HG03354 (cell line): ENCODE measurements at regions not wholly inside any gene's neighbourhood (a gene's known extent, or its start where the extent isn't known, plus 50 kb on each side); places are given as distances from the start of the nearest gene placed in this dataset.

Experiments used
- ATAC-seq: cut with Tn5 transposase; IDR thresholded peaks from one replicate; pipeline ENCODE4 v1.9.1; 2021; ENCODE audit warnings: mild to moderate bottlenecking; ENCODE audit not compliant: unreplicated experiment, poor library complexity, severe bottlenecking

DNA sequence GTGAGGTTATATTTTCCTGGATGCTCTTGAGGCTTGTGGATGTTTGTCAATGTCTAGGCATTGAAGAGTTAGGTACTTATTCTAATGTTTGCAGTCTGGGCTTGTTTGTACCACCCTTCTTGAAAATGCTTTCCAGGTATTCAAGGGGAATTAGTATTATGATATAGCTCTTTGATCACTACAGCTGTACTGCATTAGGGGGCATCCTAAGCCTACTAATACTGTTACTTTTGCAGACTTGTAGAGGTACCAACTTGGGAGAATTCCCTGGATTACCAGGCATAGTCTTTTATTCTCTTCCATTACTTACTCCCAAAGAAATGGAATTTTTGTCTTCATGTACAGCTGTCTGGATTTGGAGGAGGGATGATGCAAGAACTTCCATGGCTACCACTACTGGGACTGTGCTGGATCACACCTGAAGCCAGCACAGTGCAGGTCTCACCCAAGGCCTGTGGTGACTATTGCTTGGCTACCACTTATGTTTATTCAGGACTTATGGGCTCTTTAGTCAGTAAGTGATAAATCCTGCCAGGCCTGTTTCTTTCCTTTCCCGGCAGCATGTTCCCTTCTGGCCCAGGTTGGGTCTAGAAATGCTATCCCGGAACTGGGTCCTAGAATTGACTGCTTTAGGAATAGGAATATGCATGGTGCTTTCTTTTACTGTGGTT lies 402.9 kb downstream of the IL20RB start:
- no peak for ATAC-seq

DNA sequence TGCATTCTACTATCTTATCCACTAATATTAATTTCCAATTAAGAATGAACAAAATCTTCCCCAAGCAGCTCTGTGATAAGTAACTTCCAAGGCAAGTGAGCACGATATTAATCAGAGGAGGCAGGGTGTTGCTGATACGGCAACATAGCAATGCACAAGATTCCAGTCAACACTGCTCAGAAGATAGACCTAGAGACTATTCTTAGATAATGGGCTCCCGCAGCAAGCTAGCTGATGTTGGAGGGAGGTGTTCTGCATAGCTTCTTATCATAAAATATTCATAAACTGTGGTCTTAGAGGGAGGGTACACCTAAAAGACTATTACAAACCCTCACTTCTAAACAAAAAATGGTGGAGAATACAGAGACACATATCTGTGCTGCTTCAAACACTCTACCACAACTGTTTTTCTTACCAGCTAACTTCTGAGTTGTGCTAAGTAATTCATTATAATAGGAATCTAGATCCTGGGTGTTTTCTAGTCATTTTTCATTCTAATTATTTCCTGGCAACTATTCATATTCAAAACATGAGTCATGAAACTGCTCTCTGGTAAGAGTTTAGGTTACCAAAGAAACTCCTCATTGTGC lies 382.0 kb upstream of the SOX14 start:
- ATAC-seq = no peak

DNA sequence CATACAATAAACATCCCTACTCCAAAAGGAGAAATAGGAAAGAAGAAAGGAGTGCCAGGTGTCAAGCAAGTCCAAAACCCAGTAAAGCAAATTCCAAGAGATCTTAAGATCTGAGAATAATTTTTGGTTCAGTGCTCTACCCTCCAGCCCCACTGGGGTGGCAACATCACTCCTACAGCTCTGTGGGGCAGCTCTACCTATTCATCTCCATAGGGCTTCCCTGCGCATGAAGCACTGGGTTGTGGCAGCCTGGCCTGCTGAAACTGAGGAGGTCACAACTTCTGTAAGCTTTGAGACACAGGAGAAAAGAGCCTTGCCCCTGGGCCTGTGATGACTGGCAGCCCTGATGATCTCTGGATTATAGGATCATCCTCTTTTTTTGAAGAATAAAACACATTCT lies 378.2 kb upstream of the SOX14 start:
- no peak for ATAC-seq

DNA sequence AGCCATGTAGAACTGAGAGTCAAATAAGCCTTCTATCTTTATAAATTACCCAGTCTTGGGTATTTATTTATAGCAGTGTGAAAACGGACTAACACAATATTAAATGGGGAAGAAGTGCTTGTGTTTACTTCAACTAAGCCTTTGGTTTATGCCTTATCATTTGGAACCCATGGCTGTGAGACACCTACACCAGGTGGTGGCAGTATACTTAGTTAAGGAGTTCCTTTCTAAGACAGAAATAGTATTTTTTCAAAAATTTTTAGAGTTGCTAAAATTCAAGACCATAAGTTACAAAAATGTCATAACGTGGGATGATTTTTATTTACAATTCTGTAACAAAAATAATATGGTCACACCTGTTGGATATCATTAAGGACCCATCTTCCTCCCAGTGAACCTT lies 354.5 kb upstream of the SOX14 start:
- no peak for ATAC-seq

DNA sequence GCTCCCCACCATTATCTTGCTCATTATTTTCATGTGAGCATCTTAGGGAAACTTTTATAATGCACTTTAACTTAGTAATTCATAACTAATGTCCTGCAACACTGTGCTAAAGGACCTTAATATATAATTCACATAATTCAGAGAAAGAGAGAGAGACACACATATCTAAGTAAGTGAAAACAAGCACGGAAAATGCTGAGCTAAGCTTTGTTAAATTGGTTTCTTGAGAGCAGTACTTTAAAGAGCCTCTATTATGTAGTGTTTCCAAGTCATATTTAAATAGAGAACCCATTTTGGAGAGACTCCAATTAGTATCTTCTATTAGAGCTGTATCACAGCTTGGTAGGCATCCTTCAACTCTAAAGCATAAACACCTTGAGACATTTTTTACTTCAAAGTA lies 354.1 kb upstream of the SOX14 start:
- ATAC-seq = no peak

DNA sequence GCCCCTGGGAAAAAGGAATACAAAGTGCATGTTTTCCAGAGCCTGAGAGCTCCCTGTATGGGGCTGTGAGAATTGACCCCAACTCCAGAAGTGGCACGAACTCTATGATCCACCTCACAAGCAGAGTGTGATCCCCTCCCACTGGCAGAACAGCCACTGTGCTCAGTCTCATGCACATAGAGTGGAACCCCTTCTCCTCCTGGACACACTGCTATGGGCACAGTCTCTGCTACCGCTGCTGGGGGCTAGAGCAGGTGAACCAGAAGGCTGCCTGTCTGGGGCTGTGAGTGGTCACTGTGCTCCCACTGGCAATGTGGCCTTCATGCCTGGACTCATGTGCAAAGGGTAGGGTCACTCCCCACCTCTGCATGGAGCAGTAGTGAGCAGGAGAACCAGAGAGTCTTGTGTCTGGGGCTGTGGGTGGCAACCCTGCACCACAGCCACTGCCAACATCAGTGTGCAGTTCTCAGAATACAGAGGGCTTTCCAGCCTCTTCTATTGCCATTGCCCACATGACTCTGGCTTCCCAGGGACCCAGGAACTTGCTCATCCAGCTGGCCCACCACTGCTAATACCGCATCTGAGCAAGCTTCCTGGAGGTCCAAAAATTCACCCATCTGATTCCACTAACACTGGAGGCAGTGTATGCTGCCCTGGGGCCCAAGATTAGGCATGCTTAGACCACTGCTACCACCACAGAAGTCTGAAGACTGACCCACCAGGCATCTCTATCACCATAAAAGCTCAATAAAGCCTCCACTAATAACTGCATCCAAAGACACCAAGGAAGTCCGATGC lies 343.7 kb upstream of the SOX14 start:
- no peak for ATAC-seq

DNA sequence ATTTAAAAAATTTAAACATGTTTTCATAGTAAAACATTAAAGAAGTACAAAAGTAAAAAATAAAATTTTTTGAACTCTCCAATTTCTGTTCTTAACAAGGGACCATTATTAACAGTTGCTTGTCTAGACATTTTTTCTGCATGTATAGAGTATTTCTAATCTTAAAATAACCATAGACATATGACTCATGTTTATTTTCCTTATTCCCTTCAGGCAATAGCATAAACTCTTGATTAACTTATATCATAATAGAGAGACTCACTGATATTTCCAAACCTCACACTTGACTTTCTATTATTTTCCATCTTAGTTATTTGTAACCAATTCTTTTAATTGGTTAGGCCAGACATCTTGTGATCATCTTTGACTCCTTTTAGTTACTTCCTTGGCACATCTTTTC lies 325.6 kb upstream of the SOX14 start:
- no peak for ATAC-seq

DNA sequence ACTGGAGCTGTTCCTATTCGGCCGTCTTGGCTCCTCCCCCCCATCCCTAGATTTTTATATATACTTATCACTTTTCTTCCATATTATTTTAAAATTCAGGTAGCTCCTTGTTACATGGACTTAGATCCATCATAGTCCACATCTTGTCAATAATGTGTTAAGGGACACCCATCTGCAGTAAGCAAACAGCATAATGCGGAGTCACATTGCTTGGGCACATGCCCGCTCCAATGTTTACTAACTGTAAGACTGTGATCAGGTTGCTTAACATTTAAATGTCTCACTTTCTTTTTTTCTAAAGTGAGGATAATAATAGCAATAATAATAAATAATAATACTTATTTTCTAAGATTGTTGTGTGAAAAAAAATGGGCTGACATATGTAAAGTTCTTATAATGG lies 303.2 kb upstream of the SOX14 start:
- ATAC-seq = no peak

DNA sequence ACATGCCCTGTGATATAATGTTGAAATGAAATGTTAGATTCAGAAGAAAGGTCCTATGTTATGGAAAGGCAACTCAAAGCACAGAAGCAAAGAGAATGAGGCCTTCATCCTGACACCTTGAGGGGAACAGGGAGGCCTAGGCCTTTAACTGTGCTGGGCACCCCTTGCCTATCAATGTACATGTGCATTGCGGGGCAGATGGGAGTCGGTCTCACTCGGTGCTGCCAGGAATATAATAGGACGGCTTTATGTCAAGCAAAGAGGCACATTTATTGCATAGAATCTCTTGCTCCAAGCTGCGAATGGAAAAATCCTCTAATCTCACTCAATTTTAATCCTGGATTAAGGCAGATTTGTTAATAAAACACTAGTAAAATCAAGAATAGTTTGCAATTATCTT lies 301.0 kb upstream of the SOX14 start:
- no peak for ATAC-seq

DNA sequence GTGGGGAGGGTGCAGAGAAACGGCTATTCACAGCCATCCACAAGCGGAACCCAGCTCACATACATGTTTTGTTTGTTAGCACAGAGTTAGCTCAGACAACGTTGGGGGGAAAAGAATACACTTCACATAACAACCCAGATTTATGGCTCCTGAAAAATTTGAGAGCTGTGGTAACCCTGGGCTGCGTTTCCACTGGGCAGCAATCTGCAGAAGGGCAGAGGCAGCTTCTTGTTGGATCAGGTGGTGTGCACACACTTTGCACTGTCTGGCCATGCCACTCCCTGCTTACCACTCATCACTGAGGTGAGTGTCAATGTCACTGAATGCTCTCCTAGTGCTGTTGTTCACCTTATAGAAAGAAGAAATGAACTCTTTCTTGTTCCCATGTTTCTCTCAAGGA lies 299.8 kb upstream of the SOX14 start:
- no peak for ATAC-seq

DNA sequence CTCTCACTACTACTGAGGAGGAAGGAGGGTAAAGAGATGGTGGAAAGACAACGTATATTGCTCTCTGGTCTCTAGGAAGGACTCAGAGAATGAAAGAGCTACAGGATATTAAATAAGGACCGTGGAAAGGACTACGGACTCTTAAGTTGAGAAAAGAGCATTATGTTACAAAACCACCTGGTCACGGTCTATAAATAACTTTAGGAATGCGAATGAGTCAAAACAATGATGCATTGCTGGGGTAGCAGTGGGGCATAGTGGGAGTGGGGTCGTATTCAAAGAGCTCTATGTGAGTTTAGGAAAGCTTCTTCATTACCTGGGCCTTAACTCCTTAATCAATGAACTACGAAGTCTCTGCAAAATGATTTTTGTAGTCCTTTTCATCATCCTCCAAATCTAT lies 295.7 kb upstream of the SOX14 start:
- no peak for ATAC-seq

DNA sequence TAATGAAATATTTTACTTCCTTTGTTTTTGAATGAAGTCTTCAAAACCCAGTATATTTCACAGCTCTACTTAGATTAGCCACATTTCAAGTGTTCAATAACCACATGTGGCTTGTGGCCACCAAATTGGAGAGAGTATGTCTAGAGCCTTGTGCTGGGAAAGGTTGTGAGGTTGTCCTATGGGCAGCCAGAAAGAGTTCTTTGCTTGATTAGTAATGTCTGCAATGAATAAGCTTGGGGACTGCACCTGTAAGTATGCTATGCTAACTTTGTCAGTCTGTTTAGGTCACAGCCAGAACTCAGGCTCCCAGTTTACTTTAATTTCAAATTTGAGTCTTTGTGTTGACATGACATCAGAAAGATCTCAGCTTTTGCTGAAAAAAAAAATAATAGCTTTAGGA lies 294.9 kb upstream of the SOX14 start:
- no peak for ATAC-seq

DNA sequence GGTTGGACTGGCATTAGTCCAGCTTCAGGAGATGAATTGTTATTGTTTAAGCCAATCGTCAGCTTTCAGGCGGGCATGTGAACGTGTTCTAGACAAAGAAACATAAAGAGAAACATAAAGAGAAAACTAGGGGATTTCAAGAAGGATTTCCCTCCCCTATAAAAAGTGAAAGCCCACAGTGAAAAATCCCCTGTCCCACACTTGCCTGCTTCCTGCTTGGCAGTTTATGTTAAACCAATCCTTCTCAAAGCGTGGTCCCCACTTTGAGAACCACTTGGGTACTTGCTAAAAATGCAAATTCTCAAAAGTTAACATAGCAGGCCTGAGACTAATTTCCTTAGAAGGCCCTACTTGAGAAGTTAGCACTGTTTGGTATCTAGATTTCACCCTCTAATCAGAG lies 293.0 kb upstream of the SOX14 start:
- ATAC-seq = no peak

DNA sequence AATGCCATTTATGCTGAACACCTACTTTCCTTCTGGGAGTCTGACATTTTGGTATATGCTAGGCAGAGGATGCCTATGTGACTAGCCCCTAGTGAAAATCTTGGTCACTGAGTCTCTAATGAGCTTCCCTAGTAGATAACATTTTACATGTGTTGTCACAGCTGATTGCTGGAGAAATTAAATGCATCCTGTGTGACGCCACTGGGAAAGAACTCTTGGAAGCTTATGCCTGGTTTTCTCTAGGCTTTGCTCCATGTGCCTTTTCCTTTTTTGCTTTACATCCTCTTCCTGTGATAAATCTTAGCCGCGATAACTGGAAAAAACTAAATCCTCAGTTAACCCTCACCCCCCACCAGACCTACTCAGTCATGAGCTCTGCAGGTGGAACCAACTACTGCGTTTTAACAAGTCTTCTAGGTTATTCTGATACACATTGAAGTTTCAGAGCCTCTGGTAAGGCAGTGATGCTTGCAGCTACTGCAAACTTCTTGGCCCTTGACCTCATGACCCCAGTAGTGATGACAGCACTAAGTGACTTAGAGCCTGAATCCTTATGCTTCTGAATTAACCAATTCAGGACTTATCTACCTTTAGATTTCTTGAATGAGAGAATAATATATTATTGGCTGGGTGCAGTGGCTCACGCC lies 292.4 kb upstream of the SOX14 start:
- ATAC-seq = no peak

DNA sequence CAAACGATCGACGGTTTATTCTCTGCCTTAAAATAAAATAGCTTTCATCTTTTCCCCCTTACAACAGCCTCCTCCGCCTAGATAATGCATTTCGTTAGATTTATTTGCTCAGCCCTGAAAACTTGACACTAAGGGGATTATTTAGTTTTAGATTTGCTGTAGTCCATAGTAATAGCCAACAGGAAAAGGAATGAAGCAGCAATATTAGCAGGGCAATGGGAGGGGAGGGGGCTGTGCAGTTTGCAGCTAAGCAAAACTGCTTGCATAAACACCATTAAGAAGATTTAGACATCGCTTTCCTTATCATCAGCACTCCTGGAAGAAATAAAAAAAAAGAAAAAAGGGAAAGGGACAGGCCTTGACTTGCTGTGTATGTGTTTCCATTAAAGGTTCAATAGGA lies 286.5 kb upstream of the SOX14 start:
- no peak for ATAC-seq

DNA sequence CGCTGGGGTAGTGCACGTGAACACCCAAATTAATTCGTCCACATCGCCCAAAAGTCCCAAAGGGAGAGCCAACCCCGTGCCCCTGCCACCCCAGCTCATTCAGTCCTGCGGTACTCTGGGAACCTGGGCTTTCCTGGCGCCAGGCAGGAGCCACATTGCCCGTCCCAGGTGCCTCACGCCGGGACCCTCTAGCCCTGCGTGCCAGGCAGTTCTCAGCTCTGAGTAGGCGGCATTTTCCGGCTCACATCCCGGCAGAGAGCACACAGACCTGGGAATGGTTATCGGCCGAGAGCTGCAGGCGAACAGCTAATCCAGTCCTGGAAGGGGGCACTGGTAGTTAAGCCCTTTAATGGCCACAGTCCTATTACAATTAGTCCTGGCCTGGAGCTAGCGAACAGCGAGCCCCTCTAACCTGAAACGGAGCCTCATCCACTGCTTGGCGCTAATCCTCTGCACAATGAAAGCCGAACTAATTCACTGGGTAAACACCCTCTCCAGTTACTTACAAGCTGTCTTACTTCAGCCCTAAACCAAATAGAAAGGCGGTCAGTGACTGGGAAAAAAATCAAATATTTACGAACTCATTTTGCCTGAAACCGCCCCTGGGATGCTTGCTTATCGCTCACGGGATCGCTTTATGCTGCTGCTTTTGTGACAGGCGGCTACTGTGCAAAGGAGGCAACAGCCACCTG lies 254.6 kb upstream of the SOX14 start:
- no peak for ATAC-seq

DNA sequence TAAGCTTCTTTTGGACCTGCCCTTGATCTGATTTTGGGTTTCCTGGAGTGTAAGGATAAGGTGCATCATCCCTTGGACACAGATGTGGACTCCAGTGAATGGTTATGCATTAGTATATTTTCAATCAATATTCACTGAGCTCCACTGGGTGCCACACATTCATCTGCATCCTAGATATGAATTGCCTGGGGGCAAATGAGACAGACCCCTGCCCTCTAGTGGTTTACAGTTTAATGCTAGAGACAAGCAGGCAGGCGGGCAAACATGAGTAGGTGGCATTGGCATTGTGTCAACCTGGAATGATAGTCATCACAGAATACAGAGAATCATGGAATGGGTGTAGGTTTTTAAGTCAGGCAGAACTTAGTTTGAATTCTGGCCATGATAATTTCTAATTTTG lies 252.5 kb upstream of the SOX14 start:
- no peak for ATAC-seq

DNA sequence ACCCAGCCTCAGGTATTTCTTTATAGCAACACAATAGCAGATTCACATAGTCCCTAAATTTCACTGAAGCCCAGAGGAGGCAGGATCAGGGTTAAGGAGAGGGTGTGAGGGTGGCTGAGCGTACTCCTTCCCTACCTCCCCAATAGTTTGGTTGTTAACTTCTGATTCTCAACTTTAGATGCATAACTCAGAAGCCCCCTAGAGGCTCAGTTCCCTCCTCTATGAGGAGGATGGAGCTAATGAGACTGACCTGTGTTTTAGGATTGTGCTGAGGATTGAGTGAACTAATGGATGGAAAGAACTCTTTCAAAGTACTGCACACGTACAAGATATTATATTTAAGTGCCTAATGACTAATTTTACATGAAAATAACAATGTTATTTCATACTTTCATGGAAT lies 249.3 kb upstream of the SOX14 start:
- no peak for ATAC-seq

DNA sequence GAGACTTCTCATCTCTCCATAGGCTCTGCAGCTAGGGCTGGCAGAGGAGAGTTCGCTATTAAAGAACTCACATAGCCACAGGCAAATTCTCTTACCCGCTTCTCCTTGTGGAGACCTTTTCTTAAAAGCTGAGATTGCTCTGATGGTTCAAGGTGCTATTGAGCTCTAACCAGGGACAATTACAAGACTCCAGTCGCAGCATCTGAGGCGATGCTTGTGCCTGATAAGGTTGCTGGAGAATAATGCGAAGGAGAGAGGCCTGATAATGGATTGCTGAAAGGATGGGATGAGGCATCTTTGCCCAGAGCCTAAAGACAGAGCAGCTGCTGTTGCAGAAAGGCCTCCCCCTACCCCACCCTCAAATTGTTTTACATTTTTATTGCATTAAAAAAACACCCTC lies 244.5 kb upstream of the SOX14 start:
- no peak for ATAC-seq

DNA sequence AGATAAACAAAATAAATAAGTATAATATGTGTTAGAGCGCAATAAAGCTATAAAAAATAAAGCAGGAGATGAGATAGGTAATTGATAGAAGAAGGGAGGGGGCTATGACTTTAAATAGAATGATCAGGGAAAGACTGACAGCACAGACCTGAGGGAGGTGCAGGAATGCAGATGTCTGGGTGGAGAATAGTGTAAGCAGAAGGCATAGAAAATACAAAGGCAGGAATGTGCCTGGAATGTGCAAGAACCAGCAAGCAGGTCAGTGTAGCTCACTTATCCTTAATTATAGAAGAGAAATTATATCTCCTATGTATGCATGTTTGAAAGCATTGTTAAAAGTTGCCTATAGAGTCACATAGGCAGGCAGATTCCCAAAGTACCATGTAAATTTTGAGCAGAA lies 239.4 kb upstream of the SOX14 start:
- ATAC-seq = no peak
